ENCODE measurements at regions not wholly inside any gene's neighbourhood (a gene's known extent, or its start where the extent isn't known, plus 50 kb on each side); places are given as distances from the start of the nearest gene placed in this dataset.

GRCh38 chr14:101492716-101493115, 68.6 kb upstream of the DIO3 start:
- TF ChIP-seq CTCF (IDR thresholded peaks at IDR 0.05; ENCODE audit: borderline replicate concordance, extremely low read depth, low read length, poor library complexity, severe bottlenecking), result no peak
- no peak for TF ChIP-seq EZH2 (IDR thresholded peaks at IDR 0.05; ENCODE audit: borderline replicate concordance, low read depth, low read length, severe bottlenecking)
